Retinal pigment epithelial cell (primary cell): ENCODE measurements at regions not wholly inside any gene's neighbourhood (a gene's known extent, or its start where the extent isn't known, plus 50 kb on each side); places are given as distances from the start of the nearest gene placed in this dataset.

ENCODE experiments used
- DNase-seq: peaks from one replicate; pipeline ENCODE4 v3.0.0-alpha.2; 2010; ENCODE audit warnings: low read depth
- H3K4me3 ChIP-seq: 2 replicates; pipeline ENCODE4 v1.5.1; 2011; ENCODE audit warnings: mild to moderate bottlenecking, low read length, control low read depth, moderate library complexity
- CTCF ChIP-seq: conservative IDR thresholded peaks from 2 replicates; pipeline ENCODE4 v1.5.1; 2011; ENCODE audit warnings: low read depth, low read length, control low read depth, inconsistent platforms

DNA sequence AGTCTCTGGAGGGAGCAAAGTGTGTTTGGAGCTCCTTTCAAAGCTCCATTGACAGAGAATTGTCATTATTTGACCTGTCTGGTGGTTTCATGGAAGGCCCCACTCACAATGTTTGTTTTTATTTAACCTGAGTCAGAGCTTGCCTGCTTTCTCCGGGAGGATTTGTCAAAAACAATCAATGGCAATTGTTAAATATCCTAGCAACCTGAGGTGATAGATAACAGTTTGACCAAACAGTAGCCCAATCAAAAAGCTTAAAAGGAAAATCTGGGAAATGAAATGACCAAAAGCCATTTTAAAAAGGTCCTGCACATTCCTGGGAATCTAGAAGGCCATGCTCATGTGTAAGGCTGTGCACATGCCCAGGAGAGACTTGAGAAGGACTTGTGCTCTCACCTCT lies 177.2 kb upstream of the POC5 start:
- DNase-seq, result no peak
- H3K4me3 ChIP-seq, result no peak overlapping the region
- no peak for TF ChIP-seq CTCF

DNA sequence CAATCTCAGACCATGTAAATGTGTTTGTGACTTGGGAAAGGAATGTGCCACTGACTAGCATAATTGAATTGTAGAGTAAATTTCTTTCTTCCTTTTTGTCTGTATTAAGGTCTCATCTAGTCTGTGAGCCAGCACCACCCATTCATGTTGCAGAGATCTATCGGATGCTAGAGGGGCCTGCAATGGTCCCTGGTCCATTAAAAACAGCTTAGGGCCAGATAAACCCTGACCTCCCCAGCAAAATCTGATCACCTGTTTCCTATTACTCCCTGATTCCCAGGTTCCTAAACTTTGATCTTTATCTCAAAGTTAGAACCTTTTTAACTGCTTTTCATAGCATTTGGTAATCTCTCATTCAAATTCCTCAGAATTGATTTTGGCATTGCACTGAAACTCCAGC lies 174.5 kb upstream of the POC5 start:
- H3K4me3 ChIP-seq, result no peak overlapping the region
- DNase-seq, result no peak
- TF ChIP-seq CTCF, result no peak

DNA sequence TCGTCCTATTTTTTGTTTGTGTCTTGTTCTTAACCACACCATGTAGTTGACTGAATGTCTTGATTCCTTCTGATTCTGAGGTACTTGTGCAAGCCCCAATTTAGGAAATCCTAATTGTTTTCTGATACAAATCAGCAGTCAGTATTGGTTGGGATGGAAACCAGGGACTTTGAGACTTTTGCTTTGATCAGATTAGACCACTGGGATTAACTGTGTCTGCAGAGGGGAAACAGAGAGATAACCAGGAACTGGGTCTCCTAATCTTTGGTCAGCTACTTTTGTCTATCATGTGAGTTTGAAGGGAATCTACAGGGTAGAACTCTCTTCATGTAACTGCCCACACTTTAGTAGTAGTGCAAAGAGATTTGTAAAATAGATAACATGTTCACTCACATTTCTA lies 173.8 kb upstream of the POC5 start:
- TF ChIP-seq CTCF, result no peak
- no peak overlapping the region for H3K4me3 ChIP-seq
- DNase-seq, result no peak

DNA sequence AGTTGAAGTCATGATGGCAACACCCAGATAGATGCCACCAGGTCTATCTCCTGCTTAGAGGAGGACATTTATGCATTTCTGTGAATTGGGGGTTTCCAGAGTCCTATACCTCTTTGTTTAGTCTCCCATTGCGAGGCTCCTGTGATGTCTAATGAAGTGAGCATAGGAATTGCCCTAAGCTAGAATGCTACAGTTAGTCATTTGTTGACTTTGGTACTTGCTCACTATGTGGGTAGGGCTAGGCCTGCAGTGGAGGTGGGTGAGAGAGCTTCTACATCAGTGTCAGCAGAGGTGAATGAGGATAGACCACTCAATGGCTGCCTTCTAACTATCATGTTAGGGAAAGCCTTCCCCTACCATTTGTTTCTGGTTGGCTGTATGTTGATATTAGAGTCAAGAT lies 173.3 kb upstream of the POC5 start:
- DNase-seq, result no peak
- TF ChIP-seq CTCF, result no peak

DNA sequence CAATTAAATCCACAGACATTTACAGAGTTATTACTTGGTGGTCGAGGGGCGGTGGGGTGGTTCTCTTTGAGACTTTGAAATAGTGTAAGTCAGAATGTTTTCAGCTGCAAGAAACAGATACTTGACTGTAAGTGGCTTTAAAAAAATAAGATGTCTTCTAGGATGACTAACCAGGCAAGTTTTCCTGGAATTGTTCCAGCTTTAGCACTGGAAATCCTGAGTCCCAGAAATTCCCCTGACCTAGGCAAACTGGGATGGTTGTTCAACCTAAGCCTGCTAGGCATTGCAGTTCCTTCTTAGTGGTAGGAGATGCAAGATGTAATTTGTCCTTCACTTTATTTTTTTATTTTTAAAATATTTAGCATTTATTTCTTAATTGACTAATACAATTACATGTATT lies 169.5 kb upstream of the POC5 start:
- DNase-seq, result peak; percentile 1
- no peak for TF ChIP-seq CTCF
- H3K4me3 ChIP-seq, result no peak overlapping the region

More for the DNA sequence above, 173.3 kb upstream of the POC5 start:
- no peak overlapping the region for H3K4me3 ChIP-seq

- peak; percentile 3 for TF ChIP-seq CTCF
- DNase-seq, result no peak
- no peak overlapping the region for H3K4me3 ChIP-seq
Measured at GRCh38 chr5:75885849-75886596, 168.8 kb upstream of the POC5 start.

- DNase-seq, result no peak
- no peak overlapping the region for H3K4me3 ChIP-seq
- no peak for TF ChIP-seq CTCF
Measured at GRCh38 chr5:75885321-75885720, 168.1 kb upstream of the POC5 start.
